ENCODE measurements at regions not wholly inside any gene's neighbourhood (a gene's known extent, or its start where the extent isn't known, plus 50 kb on each side); places are given as distances from the start of the nearest gene placed in this dataset.

GRCh38 chr3:193978030-193978429 lies 157.9 kb upstream of the HES1 start:
- TF ChIP-seq CTCF (IDR thresholded peaks at IDR 0.05) (no peak), POLR2A (IDR thresholded peaks at IDR 0.05) (no peak), EP300 (IDR thresholded peaks at IDR 0.05) (no peak)
